Myocyte (in vitro differentiated cells): ENCODE measurements at regions not wholly inside any gene's neighbourhood (a gene's known extent, or its start where the extent isn't known, plus 50 kb on each side); places are given as distances from the start of the nearest gene placed in this dataset.
A peak's percentile ranks its signal among the peaks of the same experiment; 100 is the strongest.

Experiments
- DNase-seq: peaks from one replicate; pipeline ENCODE4 v3.0.0-alpha.2; 2012; ENCODE audit warnings: low read depth

GRCh38 chr3:66673293-66673692, 172.5 kb upstream of the LRIG1 start:
- no peak for DNase-seq

- no peak for DNase-seq
Measured at GRCh38 chr3:66675366-66675765, 174.5 kb upstream of the LRIG1 start.

- DNase-seq, result peak; percentile 2
Measured at GRCh38 chr3:66692042-66692765, 191.4 kb upstream of the LRIG1 start.

- DNase-seq, result no peak
Measured at GRCh38 chr3:66692766-66693150, 191.9 kb upstream of the LRIG1 start.

- peak; percentile 66 for DNase-seq
Measured at GRCh38 chr3:66693461-66694031, 192.7 kb upstream of the LRIG1 start.

- no peak for DNase-seq
Measured at GRCh38 chr3:66702126-66702525, 201.3 kb upstream of the LRIG1 start.

GRCh38 chr3:66703501-66703900, 202.7 kb upstream of the LRIG1 start:
- no peak for DNase-seq

GRCh38 chr3:66705076-66705475, 204.3 kb upstream of the LRIG1 start:
- DNase-seq, result no peak

GRCh38 chr3:66706890-66707289, 206.1 kb upstream of the LRIG1 start:
- DNase-seq, result no peak

- DNase-seq, result no peak
Measured at GRCh38 chr3:66709532-66709931, 208.7 kb upstream of the LRIG1 start.

- no peak for DNase-seq
Measured at GRCh38 chr3:66712210-66712609, 211.4 kb upstream of the LRIG1 start.

- DNase-seq, result no peak
Measured at GRCh38 chr3:66713921-66714320, 213.1 kb upstream of the LRIG1 start.

GRCh38 chr3:66715806-66716205, 215.0 kb upstream of the LRIG1 start:
- DNase-seq, result no peak

- DNase-seq, result no peak
Measured at GRCh38 chr3:66717806-66718205, 217.0 kb upstream of the LRIG1 start.

GRCh38 chr3:66719796-66720356, 219.1 kb upstream of the LRIG1 start:
- no peak for DNase-seq

GRCh38 chr3:66720508-66720907, 219.7 kb upstream of the LRIG1 start:
- no peak for DNase-seq

- DNase-seq, result no peak
Measured at GRCh38 chr3:66722675-66723074, 221.9 kb upstream of the LRIG1 start.

- DNase-seq, result no peak
Measured at GRCh38 chr3:66723231-66723630, 222.4 kb upstream of the LRIG1 start.

GRCh38 chr3:66729687-66730393, 229.0 kb upstream of the LRIG1 start:
- no peak for DNase-seq

- no peak for DNase-seq
Measured at GRCh38 chr3:66738625-66739365, 238.0 kb upstream of the LRIG1 start.

GRCh38 chr3:66740260-66740659, 239.4 kb upstream of the LRIG1 start:
- no peak for DNase-seq

- no peak for DNase-seq
Measured at GRCh38 chr3:66744521-66744920, 243.7 kb upstream of the LRIG1 start.
